Coronary artery (tissue), 2 donors: ENCODE measurements at regions not wholly inside any gene's neighbourhood (a gene's known extent, or its start where the extent isn't known, plus 50 kb on each side); places are given as distances from the start of the nearest gene placed in this dataset.

Experiments used
- DNase-seq: peaks from one replicate; pipeline ENCODE4 v3.0.0-alpha.2; 2017; ENCODE audit warnings: low spot score
- H3K27ac ChIP-seq, 2 donors: fragments of 200-600 bp; sonication (generic); one replicate each; pipeline ENCODE4 v1.5.1; 2016 to 2019
- H3K4me3 ChIP-seq: fragments of 200-600 bp; sonication (generic); 2 replicates; pipeline ENCODE4 v1.5.1; 2016; ENCODE audit warnings: mild to moderate bottlenecking, moderate library complexity
- CTCF ChIP-seq: fragments of 200-600 bp; sonication (generic); IDR thresholded peaks from one replicate; pipeline ENCODE4 v1.5.1; 2019; ENCODE audit warnings: antibody characterized with exemption

DNA sequence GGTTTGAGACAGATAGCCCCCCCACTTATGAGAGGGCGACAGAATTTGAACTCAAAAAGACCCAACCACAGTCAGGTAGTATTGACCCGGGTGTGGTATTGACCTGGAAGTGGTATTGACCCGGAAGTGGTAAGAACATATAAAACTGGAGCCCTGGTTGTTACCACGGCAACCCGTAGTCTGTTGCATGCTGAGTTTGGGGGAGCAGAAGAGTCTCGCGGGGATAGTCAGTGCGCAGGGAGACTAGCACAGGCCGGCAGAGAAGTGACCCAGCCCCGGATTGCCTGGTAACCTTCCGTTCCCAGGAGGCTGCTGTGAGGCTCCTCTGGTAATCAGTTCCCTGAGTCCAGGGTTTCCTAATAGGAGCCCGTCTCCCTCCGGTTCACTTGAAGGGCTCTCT lies 96.2 kb downstream of the SNX5 start:
- no peak for DNase-seq
- Histone ChIP-seq H3K27ac (peak overlapping the region in 1 of 2 donors; percentile 15), H3K4me3 (no peak overlapping the region)
- no peak for TF ChIP-seq CTCF

- DNase-seq = no peak
- Histone ChIP-seq H3K27ac (no peak overlapping the region), H3K4me3 (no peak overlapping the region)
- TF ChIP-seq CTCF = no peak
Observed at GRCh38 chr20:17871886-17872285, 96.7 kb downstream of the SNX5 start.

DNA sequence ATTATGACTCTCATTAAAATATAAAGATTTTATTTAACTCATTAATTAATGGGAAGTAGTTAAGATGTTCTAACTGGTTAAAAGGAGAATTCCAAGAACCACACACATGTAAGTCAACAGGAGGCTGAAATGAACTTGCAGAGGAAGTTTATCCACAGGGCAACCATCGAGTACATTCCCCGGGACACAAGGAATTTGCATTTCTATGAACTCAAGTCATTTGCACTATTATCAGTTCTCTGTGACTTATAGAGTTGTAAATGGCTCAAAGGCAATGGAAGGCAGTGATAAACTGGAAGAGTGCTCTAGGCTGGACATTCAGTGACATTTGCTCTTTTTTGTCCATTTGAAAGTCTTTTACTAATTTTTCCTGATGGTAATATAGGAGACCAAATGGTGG lies 97.4 kb downstream of the SNX5 start:
- DNase-seq = no peak
- Histone ChIP-seq H3K27ac (no peak overlapping the region), H3K4me3 (no peak overlapping the region)
- no peak for TF ChIP-seq CTCF

DNA sequence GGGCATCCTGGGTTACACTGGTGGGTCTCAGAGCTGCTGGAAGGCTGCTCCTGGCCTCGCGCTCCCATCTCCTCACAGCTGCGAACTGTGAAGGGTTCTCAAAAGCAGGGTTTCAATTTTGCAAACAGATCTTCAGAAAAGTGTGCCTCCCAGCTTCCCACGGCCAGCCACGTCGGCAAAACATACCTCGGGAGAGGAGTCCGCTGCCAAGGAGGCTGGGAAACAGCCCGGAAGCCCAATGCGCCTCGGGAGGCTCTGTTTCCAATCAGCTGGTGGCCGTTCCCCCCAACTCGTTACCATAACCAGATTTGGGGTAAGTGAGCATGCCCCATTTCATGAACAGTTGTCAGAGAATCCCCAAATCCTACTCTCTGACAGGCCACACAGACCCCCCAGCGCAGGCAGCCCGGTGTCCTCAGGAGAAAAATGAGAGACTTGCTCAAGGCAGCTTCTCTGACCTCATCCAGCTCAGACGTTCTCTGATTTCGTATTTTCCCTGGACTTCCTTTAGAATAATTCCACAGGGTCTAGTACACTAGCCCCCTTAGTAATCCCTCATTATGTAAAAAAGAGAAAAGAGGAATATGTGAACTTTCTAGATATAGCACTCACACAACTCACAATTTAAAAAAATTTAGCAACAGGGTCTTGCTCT lies 98.4 kb downstream of the SNX5 start:
- no peak for TF ChIP-seq CTCF
- H3K27ac ChIP-seq = no peak overlapping the region
- DNase-seq = no peak
- peak overlapping the region; percentile 27 for H3K4me3 ChIP-seq

GRCh38 chr20:17869295-17869994 lies 99.1 kb downstream of the SNX5 start:
- no peak overlapping the region for H3K4me3 ChIP-seq
- H3K27ac ChIP-seq = no peak overlapping the region
- no peak for DNase-seq
- TF ChIP-seq CTCF = no peak

DNA sequence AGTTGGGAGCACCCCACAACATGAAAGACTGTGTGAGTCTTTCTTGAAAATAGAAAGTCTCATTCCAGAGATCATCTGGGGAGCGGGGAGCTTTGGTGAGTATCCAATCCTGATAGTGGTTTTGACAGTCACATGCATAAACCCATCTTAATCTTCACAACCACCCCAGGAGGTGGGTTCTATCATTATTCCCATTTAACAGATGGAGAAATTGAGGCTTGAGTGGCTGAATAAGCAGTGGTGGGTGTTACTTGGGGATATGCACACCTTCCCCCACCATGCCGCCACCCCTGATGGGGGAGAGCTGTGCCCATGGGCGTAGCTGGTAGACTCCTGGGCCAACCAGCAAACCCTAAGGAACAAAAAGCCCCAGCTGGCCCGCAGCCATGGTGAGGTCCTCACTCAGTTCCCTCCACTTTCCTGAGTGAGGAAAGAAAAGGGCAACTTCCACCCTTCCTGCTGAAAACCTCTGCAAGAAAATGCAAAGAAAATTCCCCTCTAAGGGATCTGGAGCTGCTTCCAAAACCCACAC lies 99.8 kb downstream of the SNX5 start:
- no peak overlapping the region for H3K27ac ChIP-seq
- H3K4me3 ChIP-seq = no peak overlapping the region
- no peak for DNase-seq
- TF ChIP-seq CTCF = no peak

- Histone ChIP-seq H3K27ac (no peak overlapping the region), H3K4me3 (no peak overlapping the region)
- no peak for TF ChIP-seq CTCF
- DNase-seq = no peak
Observed at GRCh38 chr20:17868151-17868550, 100.4 kb downstream of the SNX5 start.
